K562 (cell line): ENCODE measurements at regions not wholly inside any gene's neighbourhood (a gene's known extent, or its start where the extent isn't known, plus 50 kb on each side); places are given as distances from the start of the nearest gene placed in this dataset.

Experiments used
- ATAC-seq: fragments of 200-7000 bp; cut with Tn5 transposase; 3 replicates; pipeline ENCODE4 v1.9.1; 2020; ENCODE audit warnings: moderate library complexity
- BruUV-seq: library from RNA; stranded (reverse); fragments of 400-500 nt; replicated peaks from 2 replicates; lab custom pipeline; 2021; lab: Mats Ljungman, UMichigan
- CTCF ChIA-PET: fragments of 300-600 bp; formaldehyde crosslinking; extraction: SDS; loops from one replicate; lab custom pipeline; 2021; ENCODE audit warnings: low intra/inter-chr PET ratio; lab: Yijun Ruan, JAX
- POLR2A ChIA-PET: fragments of 300-600, 350-650 bp; sonication (Branson Sonifier 250); formaldehyde crosslinking; extraction: SDS; loops from one replicate; lab custom pipeline; 2021; ENCODE audit warnings: antibody characterized with exemption, inconsistent platforms; lab: Yijun Ruan, JAX
- DNase-seq, 4 experiments: peaks; one replicate each; pipeline versions ENCODE4 v3.0.0 to v3.0.0-alpha.2; 2011 to 2018; ENCODE audit warnings: low spot score in 3 of 4, mixed read lengths in 3 of 4; ENCODE audit errors: extremely low read depth in 1 of 4
- FAIRE-seq: peaks from 2 replicates; lab custom pipeline; 2011; peaks lifted over from hg19 to GRCh38; lab: Jason Lieb, UNC
- H2AFZ ChIP-seq: 2 replicates; pipeline ENCODE4 v1.6.0; 2011; ENCODE audit warnings: low read depth, low read length, control low read depth, inconsistent platforms
- H3K27ac ChIP-seq: fragments of 200-600 bp; 3 replicates; pipeline ENCODE4 v1.8.0; 2011; ENCODE audit warnings: low read depth, mild to moderate bottlenecking, control low read depth, inconsistent platforms, low read length, moderate library complexity, mixed read lengths; ENCODE audit errors: extremely low read depth
- H3K27me3 ChIP-seq, 2 experiments: fragments of 300-600 bp in 1 of 2; 2 replicates in 1 of 2; 3 replicates in 1 of 2; pipeline versions ENCODE4 v1.6.0 to v1.8.0; 2011; ENCODE audit warnings: inconsistent platforms in 2 of 2, low read length in 2 of 2, mild to moderate bottlenecking in 1 of 2, mixed read lengths in 1 of 2, moderate library complexity in 1 of 2; ENCODE audit not compliant: control insufficient read depth in 2 of 2, insufficient read depth in 2 of 2
- H3K36me3 ChIP-seq: fragments of 300-600 bp; 3 replicates; pipeline ENCODE4 v1.8.0; 2011; ENCODE audit warnings: mild to moderate bottlenecking, low read length, inconsistent platforms; ENCODE audit not compliant: control insufficient read depth, insufficient read depth
- H3K4me1 ChIP-seq, 2 experiments: fragments of 200-600 bp in 1 of 2; replicated peaks in 1 of 2; 2 replicates in 1 of 2; 3 replicates in 1 of 2; pipeline versions ENCODE4 v1.5.1 to v1.8.0; 2011; ENCODE audit warnings: inconsistent platforms in 2 of 2, low read length in 2 of 2, mild to moderate bottlenecking in 1 of 2, mixed read lengths in 1 of 2, moderate library complexity in 1 of 2; ENCODE audit not compliant: control insufficient read depth in 2 of 2, insufficient read depth in 2 of 2
- H3K4me2 ChIP-seq: 2 replicates; pipeline ENCODE4 v1.6.1; 2011; ENCODE audit warnings: low read length, control low read depth, inconsistent platforms, mixed read lengths; ENCODE audit not compliant: insufficient read depth
- H3K4me3 ChIP-seq: fragments of 200-600 bp; sonication (generic), shearing (Covaris generic); 2 replicates; pipeline ENCODE4 v1.5.1; 2016; ENCODE audit warnings: control low read depth, inconsistent platforms
- H3K79me2 ChIP-seq: fragments of 200-600 bp; 3 replicates; pipeline ENCODE4 v1.8.0; 2011; ENCODE audit warnings: low read length, inconsistent platforms; ENCODE audit not compliant: control insufficient read depth, insufficient read depth
- H3K9ac ChIP-seq, 2 experiments: 2 replicates each; pipeline versions ENCODE4 v1.6.0 to v1.6.1; 2011; ENCODE audit warnings: low read depth in 2 of 2, low read length in 2 of 2, control low read depth in 1 of 2, inconsistent platforms in 1 of 2, mild to moderate bottlenecking in 1 of 2, mixed read lengths in 1 of 2; ENCODE audit not compliant: insufficient read depth in 1 of 2
- H3K9me1 ChIP-seq: one replicate; pipeline ENCODE4 v1.6.0; 2011; ENCODE audit warnings: inconsistent platforms, mild to moderate bottlenecking, low read length, moderate library complexity; ENCODE audit not compliant: control insufficient read depth, insufficient read depth
- H3K9me3 ChIP-seq: replicated peaks from 2 replicates; pipeline ENCODE4 v1.5.1; 2011; ENCODE audit warnings: low read depth, low read length, inconsistent platforms; ENCODE audit not compliant: control insufficient read depth, insufficient read depth
- H4K20me1 ChIP-seq: replicated peaks from 2 replicates; pipeline ENCODE4 v1.6.1; 2011; ENCODE audit warnings: low read length, inconsistent platforms, mixed read lengths; ENCODE audit not compliant: control insufficient read depth, insufficient read depth
- CHD4 ChIP-seq: fragments of 200-600 bp; sonication (generic); IDR thresholded peaks from 3 replicates; pipeline ENCODE4 v1.6.1; 2012; ENCODE audit warnings: low read depth, mild to moderate bottlenecking, mixed read lengths, low read length, inconsistent platforms; ENCODE audit not compliant: insufficient read depth, insufficient replicate concordance, poor library complexity, severe bottlenecking
- ERF ChIP-seq: fragments of 450-650 bp; formaldehyde crosslinking; IDR thresholded peaks from 2 replicates; pipeline ENCODE4 v1.4.0; 2020; ENCODE audit warnings: mild to moderate bottlenecking, mixed read lengths
- ESRRA ChIP-seq: fragments of 450-650 bp; IDR thresholded peaks from 2 replicates; pipeline ENCODE4 v1.6.1; 2014; ENCODE audit warnings: low read depth, mild to moderate bottlenecking, moderate library complexity, borderline replicate concordance
- FOXJ3 ChIP-seq: sonication (generic); formaldehyde crosslinking; IDR thresholded peaks from 2 replicates; pipeline ENCODE4 v1.4.0; 2020; ENCODE audit warnings: mild to moderate bottlenecking, missing genetic modification reagents
- MAFF ChIP-seq: IDR thresholded peaks from 2 replicates; pipeline ENCODE4 v1.6.1; 2012; ENCODE audit warnings: low read length, improper control_type of control experiment
- PHB ChIP-seq: fragments of 250-450 bp; sonication (Bioruptor Pico); IDR thresholded peaks from 2 replicates; pipeline ENCODE4 v1.5.0; 2021
- PHB2 ChIP-seq: fragments of 450-650 bp; IDR thresholded peaks from 2 replicates; pipeline ENCODE4 v1.6.1; 2017; ENCODE audit warnings: low read depth
- POU5F1 ChIP-seq: fragments of 150-350 bp; IDR thresholded peaks from 2 replicates; pipeline ENCODE4 v1.6.1; 2014; ENCODE audit warnings: borderline replicate concordance, low read length, low read depth, mild to moderate bottlenecking; ENCODE audit not compliant: partially characterized antibody
- RNF2 ChIP-seq: sonication (generic); IDR thresholded peaks from 2 replicates; pipeline ENCODE4 v1.6.1; 2016
- SP1 ChIP-seq: sonication (generic); formaldehyde crosslinking; IDR thresholded peaks from 2 replicates; pipeline ENCODE4 v1.8.1; 2022; ENCODE audit warnings: mild to moderate bottlenecking, missing genetic modification reagents
- SUPT5H ChIP-seq: fragments of 450-650 bp; IDR thresholded peaks from 2 replicates; pipeline ENCODE4 v1.6.1; 2016
- THAP7 ChIP-seq: fragments of 250-450 bp; sonication (Bioruptor Pico); IDR thresholded peaks from 2 replicates; pipeline ENCODE4 v1.5.0; 2021
- WHSC1 ChIP-seq: IDR thresholded peaks from one replicate; pipeline ENCODE4 v1.6.1; 2012; ENCODE audit warnings: low read length, control low read depth, inconsistent platforms
- ZBED1 ChIP-seq: IDR thresholded peaks from 2 replicates; pipeline ENCODE4 v1.6.1; 2014
- ZC3H11A ChIP-seq: IDR thresholded peaks from 2 replicates; pipeline ENCODE4 v1.6.1; 2012; ENCODE audit warnings: low read depth, low read length, improper control_type of control experiment
- ZNF354B ChIP-seq: fragments of 250-450 bp; sonication (Bioruptor Pico); IDR thresholded peaks from 2 replicates; pipeline ENCODE4 v1.4.0; 2020
- ZNF431 ChIP-seq: sonication (generic); formaldehyde crosslinking; IDR thresholded peaks from 2 replicates; pipeline ENCODE4 v1.8.0; 2022; ENCODE audit warnings: mild to moderate bottlenecking, missing genetic modification reagents
- ZNF586 ChIP-seq: fragments of 450-650 bp; formaldehyde crosslinking; conservative IDR thresholded peaks from 2 replicates; pipeline ENCODE4 v1.4.0; 2020; ENCODE audit warnings: mild to moderate bottlenecking, moderate library complexity
- WGBS: fragments of 100-300 bp; shearing (Covaris generic); methylation state at CpG from one replicate; pipeline ENCODE4 v1.1.6; 2016; ENCODE audit warnings: low coverage, mixed read lengths; ENCODE audit not compliant: insufficient coverage; ENCODE audit errors: missing lambda C conversion rate; 5-methylcytosine and 5-hydroxymethylcytosine counted together
- in situ Hi-C: fragments of 300-500 bp; cut with MboI; formaldehyde crosslinking; loops from 4 replicates; pipeline ENCODE4 v1.15.0; 2018; ENCODE audit warnings: inconsistent platforms, mixed read lengths
- intact Hi-C: fragments of 100-400 bp; cut with micrococcal nuclease; formaldehyde crosslinking; loops from 2 replicates; pipeline ENCODE4 v1.14.2; 2022
- TF ChIP-seq, protein P1 (sequence below): fragments of 200-800 bp; sonication (Bioruptor generic); IDR thresholded peaks from 2 replicates; pipeline ENCODE4 v1.6.1; 2017; ENCODE audit warnings: missing genetic modification characterization, missing compliant biosample characterization
- TF ChIP-seq, protein P2 (sequence below): fragments of 450-650 bp; IDR thresholded peaks from 2 replicates; pipeline ENCODE4 v1.7.0; 2016; ENCODE audit warnings: borderline replicate concordance

DNA sequence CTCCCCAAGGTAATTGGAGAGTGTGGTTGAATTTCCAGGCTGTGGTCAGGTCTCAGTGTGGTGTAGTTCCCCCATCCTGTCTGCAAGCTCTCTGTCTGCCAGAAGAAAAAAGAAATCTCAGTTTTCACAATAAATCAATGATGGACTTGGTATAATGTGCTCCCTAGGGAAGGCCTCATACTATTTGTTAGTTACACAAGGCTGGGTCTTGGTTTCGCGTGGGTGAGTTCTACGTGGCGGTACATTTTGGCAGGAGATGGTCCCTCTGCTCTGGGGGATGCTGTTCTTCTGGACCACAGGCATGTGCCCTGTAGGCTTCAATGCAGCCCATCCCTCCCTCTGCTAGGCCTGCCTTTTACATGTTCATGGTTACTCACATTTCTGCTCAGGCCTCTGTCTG lies 206.4 kb upstream of the PELI2 start:
- intact Hi-C loops (no loop called here), in situ Hi-C loops (no loop called here)
- H3K27ac ChIP-seq: no peak overlapping the region
- H3K9ac ChIP-seq: no peak overlapping the region
- DNase-seq (no peak), ATAC-seq (no peak), FAIRE-seq (no peak)
- WGBS: 0% methylated on average over 4 of the region's 4 CpGs
- H3K36me3 ChIP-seq: no peaks in the 10 kb centered on the region
- no TSS peak for BruUV-seq
- H3K79me2 ChIP-seq: no peaks in the 10 kb centered on the region
- TF ChIP-seq PHB (CRISPR knock-in tag) (no peak), RNF2 (no peak), THAP7 (no peak), ESRRA (no peak), FOXJ3 (no peak), MAFF (no peak), SP1 (CRISPR knock-in tag) (no peak), ZNF586 (CRISPR knock-in tag) (no peak), ZNF431 (CRISPR knock-in tag) (no peak), ERF (CRISPR knock-in tag) (no peak), ZNF354B (CRISPR knock-in tag) (no peak), POU5F1 (no peak), PHB2 (no peak), ZC3H11A (no peak), CHD4 (no peak), ZBED1 (no peak), SUPT5H (no peak), WHSC1 (no peak)
- TF ChIP-seq, protein P1, sequence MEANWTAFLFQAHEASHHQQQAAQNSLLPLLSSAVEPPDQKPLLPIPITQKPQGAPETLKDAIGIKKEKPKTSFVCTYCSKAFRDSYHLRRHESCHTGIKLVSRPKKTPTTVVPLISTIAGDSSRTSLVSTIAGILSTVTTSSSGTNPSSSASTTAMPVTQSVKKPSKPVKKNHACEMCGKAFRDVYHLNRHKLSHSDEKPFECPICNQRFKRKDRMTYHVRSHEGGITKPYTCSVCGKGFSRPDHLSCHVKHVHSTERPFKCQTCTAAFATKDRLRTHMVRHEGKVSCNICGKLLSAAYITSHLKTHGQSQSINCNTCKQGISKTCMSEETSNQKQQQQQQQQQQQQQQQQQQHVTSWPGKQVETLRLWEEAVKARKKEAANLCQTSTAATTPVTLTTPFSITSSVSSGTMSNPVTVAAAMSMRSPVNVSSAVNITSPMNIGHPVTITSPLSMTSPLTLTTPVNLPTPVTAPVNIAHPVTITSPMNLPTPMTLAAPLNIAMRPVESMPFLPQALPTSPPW (CRISPR knock-in tag): no peak
- TF ChIP-seq, protein P2, sequence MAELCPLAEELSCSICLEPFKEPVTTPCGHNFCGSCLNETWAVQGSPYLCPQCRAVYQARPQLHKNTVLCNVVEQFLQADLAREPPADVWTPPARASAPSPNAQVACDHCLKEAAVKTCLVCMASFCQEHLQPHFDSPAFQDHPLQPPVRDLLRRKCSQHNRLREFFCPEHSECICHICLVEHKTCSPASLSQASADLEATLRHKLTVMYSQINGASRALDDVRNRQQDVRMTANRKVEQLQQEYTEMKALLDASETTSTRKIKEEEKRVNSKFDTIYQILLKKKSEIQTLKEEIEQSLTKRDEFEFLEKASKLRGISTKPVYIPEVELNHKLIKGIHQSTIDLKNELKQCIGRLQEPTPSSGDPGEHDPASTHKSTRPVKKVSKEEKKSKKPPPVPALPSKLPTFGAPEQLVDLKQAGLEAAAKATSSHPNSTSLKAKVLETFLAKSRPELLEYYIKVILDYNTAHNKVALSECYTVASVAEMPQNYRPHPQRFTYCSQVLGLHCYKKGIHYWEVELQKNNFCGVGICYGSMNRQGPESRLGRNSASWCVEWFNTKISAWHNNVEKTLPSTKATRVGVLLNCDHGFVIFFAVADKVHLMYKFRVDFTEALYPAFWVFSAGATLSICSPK: no peak
- no peak overlapping the region for H2AFZ ChIP-seq
- POLR2A ChIA-PET: no interaction called here
- H3K4me3 ChIP-seq: no peak overlapping the region
- no peaks in the 10 kb centered on the region for H4K20me1 ChIP-seq
- H3K9me3 ChIP-seq: no peaks in the 10 kb centered on the region
- no peak overlapping the region for H3K4me2 ChIP-seq
- CTCF ChIA-PET: no interaction called here
- no peaks in the 10 kb centered on the region; a peak in 1 of 5 replicates for H3K27me3 ChIP-seq
- no peaks in the 10 kb centered on the region for H3K4me1 ChIP-seq
- H3K9me1 ChIP-seq: no peaks in the 10 kb centered on the region
